MV-4-11 (cell line): ENCODE measurements at regions not wholly inside any gene's neighbourhood (a gene's known extent, or its start where the extent isn't known, plus 50 kb on each side); places are given as distances from the start of the nearest gene placed in this dataset.

Source experiments
- DNase-seq: peaks from one replicate; lab custom pipeline; 2025; lab: John Stamatoyannopoulos, UW

DNA sequence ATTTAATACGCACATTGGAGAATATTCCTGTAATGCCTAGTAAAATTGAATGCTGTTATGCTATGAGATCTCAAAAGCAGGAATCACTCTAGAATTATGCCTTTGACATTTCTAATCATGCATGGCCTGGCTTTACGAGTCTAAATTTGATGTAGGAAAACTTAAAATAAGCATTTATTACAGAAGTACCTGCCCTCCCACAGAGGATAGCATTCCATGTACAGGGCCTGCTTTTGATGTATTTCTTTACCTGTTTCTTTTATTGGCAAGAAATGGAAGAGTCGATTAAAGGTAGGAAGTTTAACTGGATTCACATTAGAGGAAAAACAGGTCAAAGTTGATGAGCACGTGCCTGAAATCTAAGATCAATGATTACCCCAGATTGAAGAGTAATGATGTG, 219.5 kb downstream of the PCDH7 start:
- no peak for DNase-seq

DNA sequence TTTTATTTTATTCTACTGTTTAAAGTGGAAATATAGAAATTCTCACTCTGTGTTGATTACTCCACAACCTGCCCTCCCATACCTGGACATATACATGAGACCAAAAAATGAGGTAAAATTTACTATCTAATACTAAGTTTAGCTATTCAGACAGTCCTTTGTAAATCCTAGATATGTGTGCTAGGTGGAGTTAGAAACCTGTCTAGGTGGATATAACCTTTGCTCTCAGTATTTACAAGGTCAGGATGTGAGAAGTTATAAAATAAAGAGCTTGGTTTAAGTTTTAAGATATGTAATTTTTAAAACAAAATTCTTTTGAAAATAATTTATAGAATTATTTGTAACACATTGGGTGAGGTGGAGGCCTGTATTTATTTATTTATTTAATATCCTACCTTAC, 221.5 kb downstream of the PCDH7 start:
- no peak for DNase-seq

DNA sequence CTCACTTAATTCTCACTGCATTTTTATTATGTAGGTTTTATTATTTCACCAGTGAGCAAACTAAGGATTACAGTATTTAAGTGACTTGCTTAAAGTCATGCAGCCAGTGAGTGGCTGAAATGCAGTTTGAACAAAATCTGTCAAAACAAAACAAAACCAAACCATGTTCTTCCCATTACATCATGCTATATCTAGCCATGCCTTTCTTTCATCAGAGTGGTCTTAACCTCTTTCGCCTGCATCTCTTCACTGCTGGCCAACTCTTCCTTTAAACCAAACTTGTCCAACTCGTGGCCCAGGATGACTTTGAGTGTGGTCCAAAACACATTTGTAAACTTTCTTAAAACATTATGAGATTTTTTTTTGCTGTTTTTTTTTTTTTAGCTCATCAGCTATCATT, 223.2 kb downstream of the PCDH7 start:
- DNase-seq: no peak

DNA sequence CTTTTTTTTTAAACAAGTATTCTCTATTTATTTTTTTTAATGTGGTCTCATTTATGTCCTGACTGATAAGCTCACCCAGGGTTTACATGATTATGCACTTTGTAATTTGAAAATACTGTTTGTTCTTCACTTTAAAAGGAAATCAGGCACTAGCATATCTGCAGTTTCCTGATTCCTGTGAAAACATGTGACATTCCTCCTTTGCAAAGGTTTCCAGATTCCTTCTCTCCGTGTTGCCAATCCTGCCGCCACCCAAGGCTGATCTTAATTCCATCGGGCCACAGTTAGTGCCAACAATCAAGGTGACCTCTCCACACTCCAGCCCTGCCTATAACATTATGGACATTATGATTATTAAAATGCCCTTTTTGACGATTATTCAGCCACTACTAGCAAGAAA, 225.4 kb downstream of the PCDH7 start:
- DNase-seq: no peak

DNA sequence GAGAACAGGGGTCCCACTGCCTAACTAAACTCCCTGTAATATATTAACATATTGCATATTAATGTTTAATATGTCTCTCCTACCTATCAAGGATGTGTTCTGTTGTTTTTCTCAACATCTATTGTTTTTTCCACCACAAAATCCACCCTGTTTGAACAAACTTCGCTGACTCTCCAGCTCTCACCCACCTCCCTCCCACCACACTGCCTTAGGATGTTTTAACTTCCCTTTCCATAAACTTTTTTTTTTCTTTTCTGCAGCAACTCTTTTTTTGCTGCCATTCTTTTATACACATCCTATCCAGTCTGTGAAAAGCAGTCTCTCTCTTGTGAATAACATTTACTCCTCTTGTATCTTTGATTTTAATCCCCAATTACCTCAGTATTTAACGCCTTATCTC, 226.1 kb downstream of the PCDH7 start:
- DNase-seq: no peak

DNA sequence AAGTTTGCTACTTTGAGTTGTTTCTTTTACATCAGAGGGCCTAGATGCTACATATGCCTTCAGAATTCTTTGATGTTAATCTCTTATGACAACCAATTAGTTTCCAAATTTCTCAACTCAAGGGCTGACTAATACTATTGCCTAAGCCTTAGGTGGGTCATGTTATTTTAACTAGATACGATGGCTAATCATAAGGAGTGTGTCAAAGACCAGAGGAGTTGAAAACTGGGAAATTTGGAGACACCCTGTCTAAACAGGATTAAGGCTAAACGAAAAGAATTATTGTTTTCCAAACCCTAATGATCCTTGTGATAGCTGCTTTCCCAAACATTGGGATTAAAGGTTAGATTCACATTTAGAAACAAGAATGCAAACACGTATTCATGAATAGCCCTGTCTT, 228.5 kb downstream of the PCDH7 start:
- DNase-seq: no peak

DNA sequence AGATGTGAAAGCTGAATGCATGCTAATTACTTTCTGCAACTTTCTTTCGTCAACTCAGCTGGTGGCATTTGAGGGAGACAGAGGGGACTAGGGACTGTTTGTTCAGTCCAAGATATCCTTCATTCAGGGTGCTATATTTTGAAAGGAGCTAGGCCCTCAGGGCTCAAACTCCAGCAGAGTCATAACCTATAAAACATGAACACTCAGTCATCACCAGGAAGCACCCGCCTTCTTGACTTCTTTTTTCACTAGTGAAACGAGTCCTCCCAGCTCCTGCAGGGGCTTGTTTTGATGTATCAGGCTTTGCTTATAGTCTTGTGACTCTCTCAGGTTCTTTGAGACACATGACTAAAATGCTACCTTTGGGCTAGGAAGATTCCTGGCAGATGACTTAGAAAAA, 230.6 kb downstream of the PCDH7 start:
- DNase-seq: no peak

DNA sequence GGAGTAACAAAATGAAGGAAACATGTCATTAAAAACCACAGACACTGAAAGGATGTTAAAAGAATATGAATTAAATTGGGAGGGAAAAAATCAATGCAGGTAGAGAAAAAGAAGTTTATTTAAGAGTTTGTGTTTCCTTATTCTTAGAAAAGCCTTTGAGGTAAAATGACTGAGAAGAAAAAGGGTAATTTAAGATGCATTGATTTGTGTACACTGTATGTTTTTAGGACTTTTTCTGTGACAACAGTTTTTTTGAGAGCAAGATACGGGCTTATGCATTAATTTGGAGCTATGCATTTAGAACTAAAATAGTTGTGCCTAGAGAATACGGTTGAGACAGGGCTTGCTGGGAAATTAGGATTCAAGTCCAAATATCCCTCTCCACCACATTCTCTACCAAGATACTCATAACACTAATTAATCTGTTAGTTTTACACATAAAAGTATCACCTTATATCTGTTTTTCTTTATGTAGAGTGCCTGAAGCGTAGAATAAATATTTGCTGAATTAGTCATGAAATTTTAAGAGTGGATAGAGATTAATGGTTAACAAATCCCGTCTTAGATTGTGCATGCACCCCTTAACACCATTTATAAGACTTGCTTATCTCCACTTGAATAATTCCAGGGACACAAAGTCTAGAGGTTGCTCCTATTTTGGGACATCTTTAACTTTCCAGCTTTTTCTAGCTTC, 232.5 kb downstream of the PCDH7 start:
- DNase-seq: no peak

DNA sequence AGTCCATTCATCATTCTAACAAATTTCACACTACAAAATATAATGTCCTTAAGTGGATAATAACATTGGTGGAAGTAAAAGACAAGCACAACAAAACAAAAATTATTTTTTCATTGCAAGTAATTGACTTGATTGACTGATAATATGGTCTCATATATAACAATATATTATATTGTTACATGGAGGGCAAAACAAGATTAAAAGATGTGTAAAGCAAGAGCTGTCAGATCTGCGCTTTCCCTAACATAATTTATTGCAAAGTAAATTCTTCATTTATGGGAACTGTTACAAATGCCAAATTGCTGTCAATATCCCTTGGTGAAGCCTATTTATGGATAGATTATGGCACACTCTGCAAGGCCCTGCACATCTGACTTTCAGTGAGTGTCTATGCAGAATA, 233.6 kb downstream of the PCDH7 start:
- DNase-seq: no peak

DNA sequence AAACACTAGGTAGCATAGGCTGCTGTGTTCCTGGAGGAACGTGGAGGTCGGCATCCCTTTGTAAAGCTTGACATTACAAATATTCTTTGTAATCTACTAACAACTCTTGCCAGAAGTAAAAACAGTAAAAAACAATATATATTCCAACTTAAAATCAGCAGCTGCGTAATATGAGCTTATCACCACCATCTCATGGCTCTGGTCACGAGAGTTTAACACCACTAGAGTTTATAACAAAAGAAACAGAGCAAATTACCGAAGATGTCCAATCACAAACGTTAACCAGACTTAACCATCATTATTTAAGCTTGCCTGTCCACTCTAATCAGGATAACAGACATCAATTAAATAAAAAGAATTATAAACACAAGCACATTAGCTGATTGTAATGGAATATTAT, 236.7 kb downstream of the PCDH7 start:
- no peak for DNase-seq

DNA sequence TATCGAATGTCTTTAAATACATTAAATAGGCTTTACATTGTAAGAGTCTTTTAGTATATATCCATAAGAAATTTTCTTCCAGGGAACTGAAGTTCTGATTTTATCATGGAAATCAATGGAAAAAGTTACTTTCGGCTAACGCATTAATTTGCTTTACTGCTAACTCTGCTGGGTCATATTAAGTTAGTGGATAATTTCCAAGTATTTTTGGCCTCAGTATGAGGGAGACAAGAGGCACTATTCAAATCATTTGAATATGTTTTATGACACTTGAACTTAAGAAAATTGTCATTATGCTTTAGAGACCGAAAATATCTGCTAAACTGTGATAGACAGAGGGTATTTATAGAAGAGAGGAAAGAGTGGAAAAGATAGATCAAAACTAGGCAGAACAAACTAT, 237.5 kb downstream of the PCDH7 start:
- DNase-seq: no peak

DNA sequence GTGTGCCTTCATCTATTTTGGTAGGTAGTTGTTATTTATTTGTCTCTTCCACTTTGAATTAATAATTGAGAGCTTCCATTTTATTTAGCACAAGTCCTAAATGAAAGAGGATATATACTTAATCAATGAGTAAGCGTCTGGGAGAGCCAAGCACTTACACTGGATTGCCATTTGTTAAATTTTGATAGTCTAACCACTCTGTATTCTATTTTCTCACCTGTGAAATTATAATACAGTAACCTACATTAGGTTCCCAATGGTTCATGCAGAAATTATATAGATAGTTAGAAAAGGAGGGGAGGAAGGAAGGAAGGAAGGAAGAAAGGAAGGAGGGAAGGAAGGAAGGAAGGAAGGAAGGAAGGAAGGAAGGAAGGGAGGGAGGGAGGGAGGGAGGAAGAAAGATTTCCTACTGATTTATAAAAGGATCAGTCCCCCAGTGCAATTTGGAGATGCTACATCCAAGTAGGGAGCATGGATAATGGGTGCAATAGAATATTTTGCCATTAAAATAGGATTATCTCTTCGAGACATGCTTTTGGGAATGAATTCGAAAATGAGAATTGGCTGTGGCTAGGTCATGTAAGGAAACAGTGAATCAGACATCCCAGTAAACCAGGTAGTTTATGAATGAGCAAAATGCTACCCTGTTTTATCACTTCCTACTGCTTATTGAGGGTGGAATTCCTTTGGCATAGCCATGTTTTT, 239.8 kb downstream of the PCDH7 start:
- DNase-seq: no peak

DNA sequence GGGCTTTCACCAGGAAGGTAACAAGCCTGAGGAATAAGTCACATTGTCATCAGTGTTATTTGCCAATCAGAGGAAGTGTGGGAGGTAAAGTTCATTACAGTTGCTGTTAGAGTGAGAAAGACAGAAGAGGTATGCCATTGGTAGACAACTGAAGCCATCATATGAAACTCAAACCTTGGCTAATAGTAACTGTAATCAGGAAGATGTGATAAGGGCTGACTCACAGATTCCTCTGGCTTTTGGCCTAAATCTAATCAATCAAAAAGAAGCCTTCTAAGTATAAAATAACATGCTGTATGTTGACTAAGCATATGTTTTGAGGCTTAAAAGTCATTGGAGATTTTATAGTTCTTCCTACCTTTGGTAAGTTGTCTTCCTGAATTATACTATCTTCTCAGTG, 242.8 kb downstream of the PCDH7 start:
- no peak for DNase-seq

DNA sequence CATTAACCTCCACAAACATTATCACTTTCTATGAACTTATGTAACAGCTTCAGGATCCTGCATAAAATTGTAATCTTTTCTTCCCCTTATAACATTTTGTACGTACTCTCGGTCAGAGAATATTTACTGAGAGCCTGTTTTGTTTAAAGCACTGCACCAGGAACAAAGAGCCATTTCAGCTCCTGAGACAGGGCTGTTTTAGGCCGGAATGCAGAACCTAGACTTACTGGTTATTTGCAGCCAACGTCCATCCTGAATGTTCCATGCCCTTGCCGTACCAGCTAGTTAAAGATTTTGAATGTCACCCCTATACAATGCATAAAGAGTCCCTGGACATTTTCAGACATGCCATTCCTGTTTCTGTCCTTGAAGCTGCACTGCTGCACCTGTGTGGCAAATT, 248.8 kb downstream of the PCDH7 start:
- DNase-seq: no peak

DNA sequence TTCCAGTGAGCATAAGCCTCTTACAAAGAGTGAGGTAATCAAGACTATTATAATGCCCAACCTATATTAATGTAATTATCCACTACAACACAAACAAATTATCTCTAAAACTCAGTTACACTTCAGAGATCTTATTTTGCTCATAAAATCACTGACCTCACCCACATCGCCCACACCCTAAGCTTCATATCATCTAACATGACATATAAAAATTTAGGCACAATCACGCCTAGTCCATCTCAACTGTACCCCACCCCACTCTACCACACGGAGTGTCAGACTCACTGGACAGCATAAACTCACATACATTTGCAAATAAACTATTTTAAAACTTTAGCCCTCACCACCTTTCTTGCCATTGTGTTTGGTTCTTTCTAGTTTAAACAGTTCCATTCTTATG, 252.4 kb downstream of the PCDH7 start:
- no peak for DNase-seq

DNA sequence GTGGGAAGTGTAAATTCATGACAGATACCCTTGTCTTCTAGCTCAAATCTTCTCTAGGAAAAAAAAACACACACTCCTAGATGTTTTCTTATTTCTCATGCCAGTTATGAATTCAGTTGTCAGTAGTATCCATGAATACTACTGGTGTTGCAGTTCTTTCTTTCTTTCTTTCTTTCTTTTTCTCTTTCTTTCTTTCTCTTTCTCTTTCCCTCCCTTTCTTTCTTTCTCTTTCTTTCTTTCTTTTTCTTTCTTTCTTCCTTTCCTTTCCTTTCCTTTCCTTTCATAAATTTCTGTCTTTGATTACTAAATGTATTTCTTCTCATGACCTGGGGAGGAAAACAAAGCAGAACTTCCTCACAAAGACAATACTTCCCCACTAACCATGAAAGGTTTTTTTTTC, 253.8 kb downstream of the PCDH7 start:
- no peak for DNase-seq

DNA sequence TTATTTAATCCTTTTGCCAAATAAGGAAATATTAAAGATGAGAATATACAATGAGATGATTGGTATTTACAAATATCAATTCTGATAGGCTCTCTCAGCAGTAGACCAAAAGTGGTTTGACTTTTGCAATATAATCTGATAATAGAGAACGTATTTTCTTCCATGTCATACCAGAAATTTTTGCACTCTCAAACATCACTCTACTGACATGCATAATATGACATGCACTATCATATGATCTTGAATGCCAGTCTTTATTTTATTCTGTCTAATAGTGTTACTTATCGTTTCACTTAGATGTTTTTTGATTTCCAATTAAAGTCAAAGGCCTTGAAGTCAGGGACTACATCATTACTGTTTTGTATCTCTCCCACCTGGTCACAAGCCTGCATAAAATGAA, 259.2 kb downstream of the PCDH7 start:
- no peak for DNase-seq

DNA sequence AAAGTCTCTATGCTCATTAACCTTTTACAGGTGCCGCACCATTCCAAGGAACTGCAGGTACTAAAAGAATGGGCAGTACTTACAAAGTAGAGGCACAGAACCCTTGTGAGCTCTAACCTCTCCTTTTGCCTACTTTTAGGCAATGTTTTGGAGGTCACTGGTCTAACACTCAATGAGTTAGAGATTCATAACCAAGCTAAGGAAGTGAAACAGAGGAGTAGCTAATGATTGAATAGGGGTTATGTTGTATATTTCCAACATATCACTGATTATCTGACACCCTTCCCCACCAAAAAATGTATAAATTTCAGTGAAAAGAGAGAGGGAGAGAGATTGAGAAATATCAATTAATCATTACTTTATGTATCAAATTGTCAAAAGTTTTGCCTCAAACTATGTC, 269.3 kb downstream of the PCDH7 start:
- DNase-seq: no peak

DNA sequence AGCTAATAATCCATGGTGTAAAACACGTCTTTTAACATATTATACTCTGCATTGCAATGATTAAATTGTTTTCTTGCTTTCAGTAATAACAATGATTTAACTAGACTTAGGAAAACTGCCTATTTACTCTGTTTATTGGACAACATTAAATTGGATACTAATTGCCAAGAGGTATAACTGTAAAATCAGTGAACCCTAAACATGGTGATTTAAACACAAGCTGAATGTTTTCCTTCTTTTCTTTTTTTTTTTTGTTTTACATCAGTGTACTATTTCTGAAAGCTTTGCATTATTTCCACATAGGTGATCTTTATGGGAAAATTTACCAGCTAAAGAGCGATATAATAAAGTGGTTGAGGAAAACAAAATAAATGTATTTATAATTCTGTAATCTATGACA, 276.7 kb downstream of the PCDH7 start:
- no peak for DNase-seq

DNA sequence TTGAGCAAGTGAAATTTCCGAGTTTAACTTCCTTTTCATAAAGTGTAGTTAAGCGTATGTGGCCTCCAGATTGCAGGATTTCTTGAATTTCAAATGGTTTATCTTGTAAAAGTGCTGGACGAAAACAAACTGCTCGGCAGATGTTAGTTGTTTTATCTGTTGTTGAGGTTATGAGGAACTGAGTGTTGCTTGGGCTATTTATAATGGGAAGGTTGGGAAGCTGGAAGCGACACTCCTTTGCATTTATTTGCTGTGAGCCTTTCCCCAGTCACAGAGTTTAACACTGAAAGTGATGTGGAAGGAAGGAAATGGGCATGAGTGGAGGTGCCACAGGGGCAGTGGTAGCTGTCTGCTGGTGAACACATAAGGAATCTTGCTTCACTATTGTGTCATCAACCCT, 284.9 kb downstream of the PCDH7 start:
- no peak for DNase-seq

DNA sequence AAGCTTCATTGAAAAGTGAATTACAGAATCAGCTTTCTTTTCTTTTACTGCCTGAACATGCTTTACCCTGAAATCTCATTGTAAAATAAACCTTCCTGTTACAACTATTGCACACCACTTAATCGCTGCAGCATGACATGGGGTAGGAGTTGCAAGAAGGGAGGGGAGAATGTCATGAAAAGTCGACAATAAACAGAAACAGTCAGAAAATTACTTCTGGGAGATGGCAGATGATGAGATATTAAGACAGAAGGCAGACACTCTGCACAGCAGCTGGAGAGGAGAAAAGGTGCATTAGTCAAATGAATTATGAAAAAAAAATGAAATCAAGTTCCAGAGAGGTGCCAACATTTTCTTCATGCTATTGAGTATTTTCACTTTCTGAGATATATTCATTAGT, 287.7 kb downstream of the PCDH7 start:
- no peak for DNase-seq

DNA sequence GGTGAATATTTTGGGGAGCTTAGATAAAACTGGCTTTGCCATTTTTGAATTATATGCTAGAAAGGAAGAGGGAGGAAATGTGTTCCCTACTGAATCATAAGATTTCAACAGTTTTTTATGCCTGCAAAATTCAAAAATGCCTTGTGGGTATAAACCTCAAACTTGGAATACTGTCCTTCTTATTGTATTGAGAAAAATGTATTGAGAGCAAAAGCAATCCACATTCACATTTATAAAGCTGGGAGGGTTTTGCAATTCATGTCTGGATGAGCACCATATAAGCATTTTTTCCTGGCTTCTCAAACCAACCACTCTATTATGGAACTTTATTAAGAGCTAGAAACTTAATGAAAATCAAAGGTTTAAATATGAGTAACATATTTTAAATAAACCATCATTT, 289.8 kb downstream of the PCDH7 start:
- DNase-seq: no peak

DNA sequence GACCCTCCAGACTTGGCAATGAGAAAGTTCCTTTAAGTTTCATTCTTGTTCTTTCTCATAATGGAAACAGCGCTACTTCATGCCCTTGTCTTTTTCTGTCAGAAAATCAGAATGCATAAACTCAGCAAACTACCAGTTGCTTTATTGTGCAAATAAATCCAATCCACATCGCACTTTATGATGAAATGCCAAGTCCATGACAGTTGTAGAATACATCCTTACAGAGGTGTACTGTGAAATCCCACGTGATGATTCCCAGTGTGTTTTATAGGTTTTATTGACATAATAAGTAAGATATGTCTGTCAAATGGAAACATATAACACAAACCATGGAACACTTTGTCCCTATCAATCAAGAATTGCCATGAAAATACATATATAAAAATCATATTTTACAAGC, 295.0 kb downstream of the PCDH7 start:
- DNase-seq: no peak
